ENCODE measurements at regions not wholly inside any gene's neighbourhood (a gene's known extent, or its start where the extent isn't known, plus 50 kb on each side); places are given as distances from the start of the nearest gene placed in this dataset.

DNA sequence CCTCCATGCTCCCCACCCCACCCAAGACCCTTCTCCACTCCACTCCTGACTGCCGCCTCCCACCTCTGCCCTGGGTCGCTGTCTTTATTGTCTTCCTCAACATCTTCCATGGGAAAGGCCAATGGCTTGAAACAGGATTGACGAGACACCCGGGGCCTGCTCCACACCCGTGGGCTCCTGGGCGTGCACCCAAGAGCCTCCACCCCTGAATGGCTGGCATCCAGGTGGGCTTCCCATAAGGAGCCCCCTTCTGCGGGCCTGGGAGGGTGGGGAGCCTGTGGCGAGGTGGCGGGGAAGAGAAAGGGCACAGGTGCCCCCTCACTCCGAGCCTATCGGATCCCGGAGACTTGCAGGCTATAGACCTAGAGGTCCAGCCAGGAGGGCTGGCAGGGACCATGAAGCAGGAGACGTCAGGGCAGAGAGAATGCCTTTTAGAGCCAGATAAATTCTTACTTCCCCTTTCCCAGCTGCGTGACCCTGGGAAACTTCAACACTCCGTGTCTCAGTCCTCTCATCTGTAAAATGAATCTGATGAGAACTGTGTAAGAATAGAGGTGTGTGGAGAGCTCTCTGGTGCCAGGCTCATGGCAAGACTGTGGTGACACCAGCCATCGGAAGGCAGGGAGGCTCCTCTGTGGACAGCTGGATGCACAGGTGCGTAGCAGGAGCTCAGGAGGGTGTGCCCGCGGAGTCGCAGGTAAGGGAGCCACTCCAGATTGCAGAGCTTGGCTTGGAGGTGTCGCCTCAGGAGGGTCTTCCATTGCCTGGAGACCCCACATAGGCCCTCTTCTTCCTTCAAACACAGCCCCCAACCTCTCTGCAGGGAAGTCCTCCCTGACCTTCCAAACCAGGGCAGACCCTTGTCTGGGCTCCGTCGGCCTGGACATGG lies 53.9 kb downstream of the SMIM38 start:
- intact Hi-C loops (cut with DNase I): no loop called here
- no peak for TF ChIP-seq CTCF (IDR thresholded peaks at IDR 0.05)

GRCh38 chr11:69210310-69211035 lies 54.7 kb downstream of the SMIM38 start:
- Histone ChIP-seq H3K4me1 (no peaks in the 10 kb centered on the region), H3K9me3 (no peaks in the 10 kb centered on the region), H3K27me3 (no peaks in the 10 kb centered on the region), H3K36me3 (no peaks in the 10 kb centered on the region), H3K27ac (no peak overlapping the region), H3K4me3 (no peak overlapping the region)
- intact Hi-C loops (cut with DNase I): no loop called here
- DNase-seq (ENCODE audit: low spot score in 2 of 2): peak in 1 of 2 donors; percentile 47
- no peak for TF ChIP-seq CTCF (IDR thresholded peaks at IDR 0.05)

More for the DNA sequence above, 53.9 kb downstream of the SMIM38 start:
- Histone ChIP-seq H3K27me3 (no peaks in the 10 kb centered on the region), H3K36me3 (no peaks in the 10 kb centered on the region), H3K4me3 (no peak overlapping the region), H3K4me1 (no peaks in the 10 kb centered on the region), H3K9me3 (no peaks in the 10 kb centered on the region), H3K27ac (no peak overlapping the region)
- peak in 1 of 2 donors; percentile 48 for DNase-seq (ENCODE audit: low spot score in 2 of 2)

DNA sequence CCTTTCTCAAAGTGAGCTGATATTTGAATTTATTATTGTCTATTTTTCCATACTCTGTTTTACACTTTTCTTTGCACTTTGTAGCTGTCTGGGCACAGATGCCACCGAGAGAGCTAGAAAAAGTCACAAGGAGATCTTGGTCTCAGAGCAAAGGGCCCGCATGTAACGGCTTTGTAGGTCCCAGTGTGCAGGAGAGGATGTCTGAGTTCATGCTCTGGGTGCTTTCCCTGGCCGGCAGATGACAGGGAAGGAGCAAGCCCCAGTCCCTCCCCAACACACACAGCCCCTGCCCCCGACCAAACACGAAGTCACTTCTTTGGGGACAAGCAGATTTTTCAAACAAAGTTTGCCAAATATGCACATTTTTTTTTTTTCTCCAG lies 55.8 kb downstream of the SMIM38 start:
- intact Hi-C loops (cut with DNase I): no loop called here
- no peaks in the 10 kb centered on the region for H3K27me3 ChIP-seq
- no peaks in the 10 kb centered on the region for H3K9me3 ChIP-seq
- H3K27ac ChIP-seq: no peak overlapping the region
- H3K4me1 ChIP-seq: no peaks in the 10 kb centered on the region
- H3K4me3 ChIP-seq: no peak overlapping the region
- no peaks in the 10 kb centered on the region for H3K36me3 ChIP-seq
- TF ChIP-seq CTCF (IDR thresholded peaks at IDR 0.05): no peak
- DNase-seq (ENCODE audit: low spot score in 2 of 2): peak in 1 of 2 donors; percentile 21

DNA sequence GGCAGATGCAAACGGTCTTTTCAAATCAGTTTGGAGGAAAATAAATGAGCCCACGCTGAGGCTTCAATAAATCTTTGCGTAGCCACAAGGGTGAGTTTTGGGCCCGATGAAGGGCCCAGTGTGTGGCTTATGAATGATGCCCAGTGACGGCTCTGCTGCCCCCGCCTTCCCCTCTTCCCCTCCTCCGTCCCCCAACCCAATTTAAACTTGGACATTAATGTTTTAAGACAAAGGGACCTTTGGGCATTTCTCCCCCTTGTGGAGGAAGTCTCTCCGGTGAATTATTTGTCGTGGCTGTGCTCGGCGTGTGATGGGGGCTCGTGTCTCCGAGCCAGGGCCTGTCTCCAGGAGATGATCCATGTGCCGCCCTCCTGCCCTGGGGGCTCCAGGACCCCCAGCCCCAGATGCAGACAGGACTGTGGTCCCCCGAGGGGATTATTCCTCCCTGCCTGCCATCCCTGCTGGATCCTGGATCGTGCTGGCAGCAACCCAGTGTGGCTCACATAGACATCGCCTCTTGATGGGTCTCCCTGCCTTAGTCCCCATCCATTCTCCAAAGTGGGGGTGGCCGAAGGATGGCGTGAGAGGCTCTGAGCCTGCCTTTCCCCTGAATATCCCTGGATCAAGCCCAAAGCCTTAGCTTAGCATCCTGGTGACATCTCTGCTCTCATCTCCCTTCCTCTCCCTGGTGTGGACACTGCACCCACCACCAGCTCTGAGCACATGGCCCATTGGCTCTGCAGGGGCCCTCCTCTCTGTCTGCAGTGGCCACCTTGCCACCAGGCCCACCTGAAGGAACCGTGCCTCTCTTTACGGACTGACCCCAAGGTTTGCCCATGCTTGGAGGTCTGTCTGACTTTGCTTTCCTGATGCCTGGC lies 56.4 kb downstream of the SMIM38 start:
- H3K36me3 ChIP-seq: no peaks in the 10 kb centered on the region
- TF ChIP-seq CTCF (IDR thresholded peaks at IDR 0.05): peak in 1 of 3 experiments; percentile 38
- no peaks in the 10 kb centered on the region for H3K4me1 ChIP-seq
- H3K9me3 ChIP-seq: no peaks in the 10 kb centered on the region
- H3K4me3 ChIP-seq: no peak overlapping the region
- peak in 1 of 2 donors; percentile 51 for DNase-seq (ENCODE audit: low spot score in 2 of 2)
- H3K27me3 ChIP-seq: no peaks in the 10 kb centered on the region
- intact Hi-C loops (cut with DNase I): no loop called here
- no peak overlapping the region for H3K27ac ChIP-seq

DNA sequence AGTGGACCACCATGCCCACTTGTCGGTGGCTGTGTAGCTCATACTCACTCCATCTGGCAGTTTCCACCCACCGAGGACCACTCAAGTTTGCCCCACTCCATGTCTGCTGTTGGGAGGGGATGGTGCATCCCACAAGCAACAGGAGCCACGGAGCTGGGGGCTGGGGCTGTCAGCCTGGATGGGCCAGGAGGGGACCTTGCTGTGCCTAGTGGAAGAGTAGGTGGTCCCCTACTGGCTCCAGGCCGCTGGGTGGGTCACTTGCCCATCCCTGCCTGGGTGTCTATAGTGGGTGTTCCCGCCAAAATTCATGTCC lies 57.0 kb downstream of the SMIM38 start:
- H3K4me1 ChIP-seq: no peaks in the 10 kb centered on the region
- no peak for TF ChIP-seq CTCF (IDR thresholded peaks at IDR 0.05)
- H3K4me3 ChIP-seq: no peak overlapping the region
- H3K36me3 ChIP-seq: no peaks in the 10 kb centered on the region
- intact Hi-C loops (cut with DNase I): no loop called here
- H3K9me3 ChIP-seq: no peaks in the 10 kb centered on the region
- H3K27ac ChIP-seq: no peak overlapping the region
- DNase-seq (ENCODE audit: low spot score in 2 of 2): peak in 1 of 2 donors; percentile 57
- no peaks in the 10 kb centered on the region for H3K27me3 ChIP-seq

Data from ascending aorta (tissue), 2 donors.